ENCODE measurements at regions not wholly inside any gene's neighbourhood (a gene's known extent, or its start where the extent isn't known, plus 50 kb on each side); places are given as distances from the start of the nearest gene placed in this dataset.

- no peak for TF ChIP-seq POLR2A (IDR thresholded peaks at IDR 0.05)
- TF ChIP-seq, protein P1, sequence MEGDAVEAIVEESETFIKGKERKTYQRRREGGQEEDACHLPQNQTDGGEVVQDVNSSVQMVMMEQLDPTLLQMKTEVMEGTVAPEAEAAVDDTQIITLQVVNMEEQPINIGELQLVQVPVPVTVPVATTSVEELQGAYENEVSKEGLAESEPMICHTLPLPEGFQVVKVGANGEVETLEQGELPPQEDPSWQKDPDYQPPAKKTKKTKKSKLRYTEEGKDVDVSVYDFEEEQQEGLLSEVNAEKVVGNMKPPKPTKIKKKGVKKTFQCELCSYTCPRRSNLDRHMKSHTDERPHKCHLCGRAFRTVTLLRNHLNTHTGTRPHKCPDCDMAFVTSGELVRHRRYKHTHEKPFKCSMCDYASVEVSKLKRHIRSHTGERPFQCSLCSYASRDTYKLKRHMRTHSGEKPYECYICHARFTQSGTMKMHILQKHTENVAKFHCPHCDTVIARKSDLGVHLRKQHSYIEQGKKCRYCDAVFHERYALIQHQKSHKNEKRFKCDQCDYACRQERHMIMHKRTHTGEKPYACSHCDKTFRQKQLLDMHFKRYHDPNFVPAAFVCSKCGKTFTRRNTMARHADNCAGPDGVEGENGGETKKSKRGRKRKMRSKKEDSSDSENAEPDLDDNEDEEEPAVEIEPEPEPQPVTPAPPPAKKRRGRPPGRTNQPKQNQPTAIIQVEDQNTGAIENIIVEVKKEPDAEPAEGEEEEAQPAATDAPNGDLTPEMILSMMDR (IDR thresholded peaks at IDR 0.05), result no peak
Observed at GRCh38 chr17:34703533-34703932, 124.2 kb downstream of the TMEM132E start.
